Kidney tubule cell (primary cell): ENCODE measurements at regions not wholly inside any gene's neighbourhood (a gene's known extent, or its start where the extent isn't known, plus 50 kb on each side); places are given as distances from the start of the nearest gene placed in this dataset.
"Not testable (repeated sequence)": the region's sequence is repeated elsewhere in the genome, so short reads cannot be mapped to it uniquely, and the experiment has no call there.

Experiments used
- DNase-seq: peaks from one replicate; pipeline ENCODE4 v3.0.0-alpha.2; 2018; ENCODE audit warnings: low spot score

DNA sequence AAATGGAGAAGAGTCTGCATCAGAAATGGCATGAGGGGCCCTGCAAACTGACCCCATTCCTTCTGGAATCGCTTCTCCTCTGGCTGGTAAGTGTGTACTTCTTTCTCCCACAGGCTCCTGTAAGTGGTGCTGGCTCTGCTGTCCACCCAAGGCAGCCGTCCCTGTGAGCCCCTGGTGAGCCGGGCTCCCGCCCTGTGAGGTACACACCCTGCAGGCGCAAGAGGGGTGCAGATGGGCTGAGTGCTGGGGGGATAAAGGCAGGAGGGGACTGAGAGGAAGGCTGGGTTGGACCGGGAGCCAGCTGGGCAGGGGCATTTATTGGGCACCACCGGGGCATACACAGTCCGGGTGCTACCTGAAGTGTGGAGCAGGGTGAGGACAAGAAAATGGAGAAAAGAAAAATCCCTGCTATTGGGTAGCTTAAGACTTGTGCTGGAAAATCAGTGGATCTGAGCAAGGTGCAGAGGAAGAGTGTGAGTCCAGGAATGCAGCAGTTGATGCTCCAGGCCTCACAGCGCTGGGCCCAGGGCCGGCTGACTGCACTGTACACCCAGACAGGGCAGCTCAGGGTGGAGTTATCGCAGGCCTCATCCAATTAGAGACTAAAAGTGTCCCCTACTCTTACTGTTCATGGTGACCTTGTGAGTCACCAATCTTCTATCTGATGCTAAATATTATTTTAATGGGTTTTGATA, 455.1 kb upstream of the B3GAT1 start:
- no peak for DNase-seq

DNA sequence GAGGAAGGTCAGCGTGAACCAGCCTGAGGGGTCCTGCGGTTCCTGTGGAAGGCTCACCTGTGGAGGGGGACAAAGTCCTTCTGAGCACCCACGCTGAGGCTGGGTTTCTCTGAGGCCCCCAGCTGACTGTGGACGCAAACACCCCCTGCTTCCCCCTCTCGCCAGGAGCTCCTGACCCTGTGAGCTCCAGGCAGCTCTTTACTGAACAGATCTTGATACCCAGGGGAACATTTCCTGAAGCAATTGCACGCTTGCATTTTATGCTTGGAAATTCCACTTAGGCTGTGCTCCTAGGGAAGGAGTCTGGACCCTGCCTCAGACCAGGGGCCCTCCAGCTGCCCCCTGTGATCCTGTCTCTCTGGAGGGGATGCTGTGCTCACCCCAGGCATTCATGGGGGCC, 454.2 kb upstream of the B3GAT1 start:
- DNase-seq = no peak

DNA sequence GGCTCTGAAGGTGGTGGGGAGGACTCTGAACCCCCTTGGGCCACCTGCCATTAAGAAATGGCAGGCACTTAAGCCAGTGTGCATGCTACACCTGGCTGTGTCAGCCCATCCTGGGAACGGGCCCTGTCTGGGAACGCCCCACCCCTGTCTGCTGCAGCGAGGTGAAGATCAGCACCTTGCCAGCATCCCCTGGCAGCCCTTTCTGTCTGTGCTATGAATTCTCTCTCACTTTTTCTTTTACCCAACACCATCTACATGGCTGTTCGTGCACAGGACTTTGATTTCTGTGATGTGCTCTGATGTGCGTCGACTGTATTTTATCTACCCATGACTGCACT, 452.9 kb upstream of the B3GAT1 start:
- DNase-seq = no peak

DNA sequence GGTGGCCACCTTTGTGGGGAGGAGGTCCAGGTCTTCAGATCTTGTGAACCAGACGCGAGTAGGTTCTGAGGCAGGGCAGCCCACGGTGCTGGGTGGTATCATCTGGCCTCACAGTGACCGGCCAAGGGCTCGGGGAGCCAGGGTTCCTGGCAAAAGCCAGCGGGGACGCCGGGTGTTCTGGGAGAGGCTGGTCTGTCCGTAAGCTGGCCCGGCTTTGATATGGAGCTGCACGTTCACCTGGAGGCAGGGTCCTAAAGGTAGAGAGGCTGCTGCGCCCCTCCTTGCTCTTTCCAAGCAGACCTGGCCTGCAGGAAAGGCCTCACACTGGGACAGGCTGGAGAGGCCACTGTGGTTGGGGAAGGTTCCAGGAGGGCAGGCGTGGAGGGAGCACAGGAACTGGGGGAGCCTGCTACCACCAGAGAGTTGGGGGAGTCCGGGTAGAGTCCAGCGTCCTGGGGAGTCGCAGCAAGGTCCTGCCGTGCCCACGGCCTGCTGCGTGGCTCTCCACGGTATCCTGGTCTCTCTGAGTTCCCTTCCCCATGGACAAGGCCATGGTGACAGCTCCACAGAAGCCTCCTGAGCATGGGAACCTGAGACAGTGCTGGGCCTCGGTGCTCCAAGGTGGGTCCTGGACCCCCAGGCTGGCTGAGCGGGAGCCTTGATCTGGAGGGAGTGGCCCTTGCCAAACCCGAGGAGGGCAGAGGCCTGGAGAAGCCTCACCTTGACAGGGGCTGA, 452.4 kb upstream of the B3GAT1 start:
- no peak for DNase-seq

DNA sequence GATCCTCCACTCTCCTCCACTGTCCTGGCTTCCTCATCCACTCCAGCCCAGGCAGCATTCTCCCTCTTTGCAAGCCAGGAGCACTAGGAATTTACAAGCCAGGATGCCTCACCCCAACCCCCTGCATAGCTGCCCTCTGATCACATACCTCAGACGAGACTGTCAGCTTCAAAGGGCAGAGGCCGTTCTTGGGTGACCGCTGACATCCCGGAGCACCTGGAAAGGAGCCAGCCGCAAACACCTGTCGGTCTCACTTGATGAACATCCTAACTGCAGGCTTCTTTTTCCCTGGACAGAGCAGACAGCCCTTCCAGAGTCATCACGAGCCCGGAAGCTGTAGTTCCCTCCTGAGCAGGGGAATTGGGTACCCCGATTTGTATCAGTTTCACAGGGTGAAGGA, 451.3 kb upstream of the B3GAT1 start:
- peak; percentile 36 for DNase-seq

DNA sequence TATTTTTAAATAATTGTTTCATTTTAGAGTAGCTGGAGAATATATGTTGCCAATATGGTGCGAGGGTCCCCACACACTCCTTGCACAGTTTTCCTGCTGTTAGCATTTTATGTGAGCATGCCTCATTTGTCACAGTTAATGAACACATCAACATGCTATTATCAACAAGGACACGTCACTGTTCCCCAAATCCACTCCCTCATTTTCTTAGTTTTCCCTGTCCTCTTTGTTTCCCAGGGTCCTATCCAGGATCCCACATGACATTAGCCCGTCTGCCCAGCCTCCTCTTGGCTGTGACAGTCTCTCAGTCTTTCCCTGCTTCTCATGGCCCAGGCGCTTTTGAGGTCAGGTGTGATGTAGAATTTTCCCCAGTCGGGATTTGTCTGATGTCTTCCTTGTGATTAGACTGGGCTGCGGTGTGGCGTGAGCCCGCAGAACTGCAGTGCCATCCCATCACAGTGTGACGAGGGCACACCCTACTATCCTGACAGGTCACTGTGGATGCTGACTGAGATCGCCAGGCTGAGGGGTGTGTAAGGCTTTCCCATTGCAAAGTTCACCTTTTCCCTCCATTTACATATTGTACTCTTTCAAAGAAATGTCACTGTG, 450.6 kb upstream of the B3GAT1 start:
- DNase-seq = no peak

DNA sequence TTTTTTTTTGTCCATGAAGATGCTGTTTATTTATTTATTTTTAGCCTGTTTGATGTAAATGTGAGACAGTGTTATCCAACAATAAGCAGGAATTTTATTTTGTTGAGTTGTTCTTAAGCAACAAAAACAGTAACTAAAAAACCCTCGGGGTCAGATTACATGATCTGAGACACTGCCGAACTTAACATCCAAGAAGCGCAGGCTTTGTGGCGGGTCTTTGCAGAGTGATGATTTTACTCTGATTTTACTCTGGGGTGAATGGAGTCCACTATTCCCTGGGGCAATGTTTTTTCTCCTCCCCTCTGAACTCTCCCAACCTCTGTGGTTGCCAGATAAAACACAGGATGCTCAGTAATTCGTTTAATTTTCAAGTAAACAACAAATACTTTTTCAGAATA, 450.1 kb upstream of the B3GAT1 start:
- no peak for DNase-seq

DNA sequence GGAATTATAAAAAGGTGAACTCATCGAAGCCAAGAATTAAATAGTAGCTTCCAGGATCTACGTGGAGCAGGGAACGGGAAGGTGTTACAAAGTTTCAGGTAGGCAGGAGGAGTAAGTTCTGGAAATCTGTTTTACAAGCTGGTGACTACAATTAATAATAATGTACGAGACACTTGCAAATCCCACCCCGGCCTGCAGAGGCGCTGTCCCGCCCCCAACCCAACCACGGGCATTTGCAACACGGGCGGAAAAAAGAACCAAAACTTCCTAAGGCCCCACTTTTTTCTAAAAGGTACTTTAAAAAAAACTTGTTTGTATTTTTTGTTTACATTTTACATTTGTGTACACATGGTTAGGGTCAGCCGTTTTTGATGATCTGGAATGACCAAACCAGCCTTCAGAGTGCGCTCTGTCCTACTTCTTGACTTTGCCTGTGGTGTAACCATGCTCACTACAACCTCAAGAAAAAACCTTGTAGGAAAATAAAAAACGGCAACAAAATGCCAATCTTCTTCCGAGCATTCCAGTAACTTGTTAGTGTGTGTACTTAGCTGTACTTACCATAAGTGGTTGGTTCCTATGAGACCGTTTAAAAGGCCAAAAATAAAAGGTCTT, 449.6 kb upstream of the B3GAT1 start:
- DNase-seq = no peak

DNA sequence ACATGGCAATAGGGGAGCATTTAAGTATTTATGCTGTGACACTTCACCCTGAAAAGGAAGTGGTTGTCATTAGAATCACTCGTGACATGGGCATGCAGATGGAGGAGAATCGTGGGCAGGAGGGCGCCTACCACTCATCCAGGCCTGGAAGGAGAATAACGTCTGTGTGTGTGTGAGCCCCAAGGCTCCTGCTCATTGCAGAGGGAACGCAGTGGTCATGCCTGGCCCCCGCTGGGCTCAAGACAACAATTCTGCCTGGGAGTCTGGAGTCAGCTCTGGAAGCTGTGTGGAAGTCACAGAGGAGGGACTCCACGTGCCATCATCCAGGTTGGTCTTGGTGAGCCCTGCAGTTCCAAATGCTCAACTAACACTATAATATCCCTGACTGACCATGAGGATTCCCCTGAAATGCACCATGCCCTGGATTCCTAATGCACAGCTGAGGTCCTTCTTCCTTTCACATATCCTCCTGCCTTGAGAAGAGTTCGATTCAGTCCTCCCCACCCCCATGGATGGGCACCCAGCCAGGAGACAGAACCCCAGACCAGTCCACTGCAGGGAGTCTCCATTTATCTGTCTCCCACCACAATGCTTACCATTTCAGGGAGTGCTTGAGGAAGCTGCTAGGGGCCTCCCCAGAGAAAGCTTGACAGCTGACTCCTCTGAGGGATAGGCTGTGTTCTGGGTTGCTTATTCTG, 446.9 kb upstream of the B3GAT1 start:
- DNase-seq = no peak

DNA sequence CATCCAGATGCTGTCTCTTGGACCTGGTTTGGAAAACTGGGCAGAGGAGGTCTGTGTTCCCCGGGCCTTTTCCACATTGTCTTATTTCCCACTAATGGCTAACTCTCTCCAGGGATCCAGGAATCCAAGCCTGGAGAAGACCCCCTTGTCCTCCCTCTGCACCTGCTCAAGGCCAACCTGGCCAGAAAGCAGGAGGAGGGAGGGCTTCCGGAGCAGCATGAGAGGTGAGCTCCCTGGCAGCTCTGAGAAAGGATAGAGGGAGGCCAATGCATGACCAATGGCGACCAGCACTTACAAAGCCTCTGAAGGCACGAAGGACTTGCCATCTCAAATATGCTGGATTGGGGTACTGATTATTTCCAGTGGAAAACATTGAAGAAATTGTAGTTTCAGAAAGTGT, 445.0 kb upstream of the B3GAT1 start:
- DNase-seq = no peak

DNA sequence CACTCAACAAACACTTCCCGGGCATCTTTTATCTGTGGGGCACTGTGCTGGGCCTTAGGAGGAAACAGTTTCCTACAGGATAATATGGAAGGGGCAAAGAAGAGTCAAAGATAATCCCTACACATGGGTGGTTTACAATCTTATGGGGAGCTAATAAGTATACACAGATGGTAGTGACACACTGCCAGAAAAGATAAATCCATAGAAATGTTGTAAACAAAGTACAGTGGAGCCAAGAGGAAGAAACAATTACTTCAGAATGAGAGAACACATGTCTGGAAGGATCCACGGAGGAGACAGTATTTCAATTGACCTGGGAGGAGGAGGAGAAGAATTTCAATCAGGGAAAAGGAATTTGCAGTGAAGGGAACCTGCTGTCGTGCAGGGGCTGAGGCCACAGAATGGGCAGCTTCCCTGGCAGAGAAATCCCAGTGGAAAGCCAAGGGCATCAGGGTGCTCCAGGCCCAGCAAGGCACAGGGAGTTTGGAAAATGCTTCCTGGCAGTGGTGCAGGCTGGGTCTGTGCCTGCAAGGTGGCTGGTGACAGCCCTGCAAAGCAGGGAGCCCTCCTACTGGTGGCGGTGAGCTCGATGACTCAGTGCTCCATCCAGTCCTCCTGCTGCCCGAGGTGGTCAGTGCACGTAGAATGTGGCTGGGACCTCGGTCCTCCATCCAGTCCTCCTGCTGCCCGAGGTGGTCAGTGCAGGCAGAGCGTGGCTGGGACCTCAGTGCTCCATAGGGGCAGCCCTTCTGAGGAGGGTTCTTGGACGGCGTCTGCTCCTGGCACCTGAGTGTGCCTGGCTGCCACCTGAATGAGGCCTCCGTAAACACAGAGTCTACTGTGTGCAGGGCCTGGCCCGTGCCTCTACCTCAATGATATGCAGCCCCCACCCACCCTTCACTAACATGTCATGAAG, 444.3 kb upstream of the B3GAT1 start:
- no peak for DNase-seq

DNA sequence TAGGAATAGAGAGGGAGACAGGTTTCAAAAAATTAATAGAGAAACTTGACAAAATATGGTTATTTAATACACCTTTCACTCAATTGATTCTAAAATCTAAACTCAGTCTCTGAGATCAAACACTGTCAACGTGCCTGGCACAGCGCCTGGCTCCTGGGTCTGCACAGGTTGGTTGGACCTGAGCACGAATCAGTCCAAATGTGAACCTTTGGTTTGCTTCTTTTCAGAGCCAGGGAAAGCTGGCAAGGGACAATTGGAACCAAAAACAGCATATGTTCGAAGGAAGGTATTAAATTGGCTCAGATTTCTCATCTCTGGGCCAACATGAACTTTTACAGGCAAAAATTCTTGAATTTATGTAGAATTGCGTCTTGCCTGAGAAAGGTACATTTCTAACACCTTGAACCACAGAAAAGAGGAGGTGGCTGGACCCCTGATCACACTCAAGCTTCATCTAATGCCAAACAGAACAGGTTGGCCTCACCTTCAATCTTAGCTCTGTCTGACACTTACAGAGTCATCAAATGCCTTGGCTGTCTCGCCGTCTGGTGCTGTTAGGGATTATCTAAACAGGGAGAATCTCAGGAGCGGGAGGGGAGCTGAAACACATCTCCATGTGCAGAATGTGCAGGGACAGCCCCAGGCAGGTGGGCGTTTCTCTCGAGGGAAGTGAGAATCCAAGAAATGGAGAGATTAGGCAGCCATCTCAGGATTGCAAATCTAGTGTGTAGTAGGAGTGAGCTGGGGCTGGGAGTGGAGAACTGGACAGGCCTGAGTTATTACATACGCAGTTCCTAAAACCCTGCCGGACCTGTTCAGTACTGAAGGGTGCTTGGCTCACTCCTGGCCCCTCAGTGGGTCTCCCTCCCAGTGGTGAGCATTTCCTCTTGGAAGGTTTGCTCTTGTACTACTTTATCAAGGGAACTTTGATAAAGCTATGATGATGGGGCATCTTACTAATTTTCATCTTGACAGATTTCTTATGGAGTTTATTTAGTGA, 442.2 kb upstream of the B3GAT1 start:
- no peak for DNase-seq

DNA sequence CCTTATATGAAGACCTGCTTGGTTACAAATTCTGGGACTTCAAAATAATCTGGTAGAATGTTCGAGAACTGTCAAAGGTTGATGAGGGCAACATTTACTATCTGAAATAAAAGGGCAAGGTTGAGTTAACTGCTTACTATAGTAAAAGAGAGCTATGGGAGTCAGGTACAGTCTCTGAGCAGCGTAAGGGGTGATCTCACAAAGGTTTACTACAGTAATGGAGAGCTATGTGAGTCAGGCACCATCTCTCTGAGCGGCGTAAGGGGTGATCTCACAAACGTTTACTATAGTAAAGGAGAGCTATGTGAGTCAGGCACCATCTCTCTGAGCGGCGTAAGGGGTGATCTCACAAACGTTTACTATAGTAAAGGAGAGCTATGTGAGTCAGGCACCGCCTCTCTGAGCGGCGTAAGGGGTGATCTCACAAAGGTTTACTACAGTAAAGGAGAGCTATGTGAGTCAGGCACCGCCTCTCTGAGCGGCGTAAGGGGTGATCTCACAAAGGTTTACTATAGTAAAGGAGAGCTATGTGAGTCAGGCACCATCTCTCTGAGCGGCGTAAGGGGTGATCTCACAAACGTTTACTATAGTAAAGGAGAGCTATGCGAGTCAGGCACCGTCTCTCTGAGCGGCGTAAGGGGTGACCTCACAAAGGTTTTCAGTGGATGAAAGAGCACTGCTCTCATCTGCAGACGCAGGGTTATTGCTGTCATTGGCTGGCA, 439.6 kb upstream of the B3GAT1 start:
- DNase-seq = not testable (repeated sequence)

DNA sequence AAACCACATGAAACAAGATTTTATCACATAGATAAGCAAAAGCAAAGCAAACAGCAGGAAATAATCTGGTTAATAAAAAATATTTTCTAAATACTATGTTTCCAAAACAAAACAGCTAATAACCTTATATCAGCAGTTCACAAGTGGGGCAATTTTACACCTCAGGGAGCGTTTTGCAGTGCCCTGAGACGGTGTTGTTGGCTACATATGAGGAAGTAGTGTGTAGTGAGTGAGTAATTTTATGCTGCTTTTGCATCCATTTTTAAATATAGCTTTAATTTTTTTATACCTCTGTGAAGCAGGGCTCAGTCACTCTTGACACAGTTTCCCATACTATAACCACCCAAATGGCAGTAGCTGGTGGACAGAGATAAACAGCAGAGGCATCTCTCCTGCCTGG, 438.5 kb upstream of the B3GAT1 start:
- DNase-seq = no peak

DNA sequence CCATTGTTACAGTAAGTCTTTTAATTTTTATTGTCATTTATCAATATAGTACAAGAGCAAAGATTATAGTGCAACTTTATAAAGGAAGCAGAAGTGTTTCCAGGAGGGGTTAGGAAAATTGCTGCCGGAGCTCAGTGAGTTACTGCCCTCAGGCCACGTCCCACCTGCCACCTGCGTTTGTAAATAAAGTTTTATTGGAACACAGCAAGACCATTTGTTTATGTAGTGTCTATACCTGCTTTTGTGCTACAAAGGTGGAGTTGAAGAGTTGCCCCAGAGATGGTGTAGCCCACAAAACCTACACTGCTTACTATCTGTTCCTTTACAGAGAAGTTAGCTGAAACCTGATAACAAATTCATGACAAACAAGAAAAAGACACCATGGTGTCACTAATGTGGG, 437.8 kb upstream of the B3GAT1 start:
- DNase-seq = no peak

DNA sequence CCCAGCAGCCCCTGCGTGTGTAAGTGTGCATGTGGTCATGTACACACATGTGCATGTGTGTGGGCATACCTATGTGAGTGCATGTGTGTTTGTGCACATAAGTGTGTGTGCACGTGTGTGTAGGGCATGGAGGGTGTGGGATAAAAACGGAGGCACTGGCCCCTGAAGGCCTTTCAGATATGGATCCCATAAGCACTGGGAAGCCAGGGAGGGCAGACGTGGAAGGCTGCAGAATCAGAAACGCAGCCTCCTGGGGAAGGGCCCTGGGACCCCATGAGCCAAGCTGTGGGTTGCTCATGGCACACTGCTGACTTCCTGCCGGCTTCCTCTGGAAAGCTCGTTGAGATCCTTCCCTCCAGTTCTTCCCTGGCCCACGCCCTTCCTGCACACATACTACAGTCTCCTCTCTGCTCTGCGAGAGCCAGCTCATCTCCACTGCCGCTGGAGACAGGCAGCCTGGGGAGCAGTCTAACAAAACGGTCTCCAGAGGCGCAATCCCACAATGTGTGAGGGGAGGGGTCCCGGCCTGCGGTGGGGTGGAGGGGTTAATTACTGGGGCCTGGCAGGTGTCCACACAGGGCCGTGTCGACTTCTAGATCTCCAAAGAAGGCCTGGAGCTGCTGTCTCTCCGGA, 435.2 kb upstream of the B3GAT1 start:
- no peak for DNase-seq

DNA sequence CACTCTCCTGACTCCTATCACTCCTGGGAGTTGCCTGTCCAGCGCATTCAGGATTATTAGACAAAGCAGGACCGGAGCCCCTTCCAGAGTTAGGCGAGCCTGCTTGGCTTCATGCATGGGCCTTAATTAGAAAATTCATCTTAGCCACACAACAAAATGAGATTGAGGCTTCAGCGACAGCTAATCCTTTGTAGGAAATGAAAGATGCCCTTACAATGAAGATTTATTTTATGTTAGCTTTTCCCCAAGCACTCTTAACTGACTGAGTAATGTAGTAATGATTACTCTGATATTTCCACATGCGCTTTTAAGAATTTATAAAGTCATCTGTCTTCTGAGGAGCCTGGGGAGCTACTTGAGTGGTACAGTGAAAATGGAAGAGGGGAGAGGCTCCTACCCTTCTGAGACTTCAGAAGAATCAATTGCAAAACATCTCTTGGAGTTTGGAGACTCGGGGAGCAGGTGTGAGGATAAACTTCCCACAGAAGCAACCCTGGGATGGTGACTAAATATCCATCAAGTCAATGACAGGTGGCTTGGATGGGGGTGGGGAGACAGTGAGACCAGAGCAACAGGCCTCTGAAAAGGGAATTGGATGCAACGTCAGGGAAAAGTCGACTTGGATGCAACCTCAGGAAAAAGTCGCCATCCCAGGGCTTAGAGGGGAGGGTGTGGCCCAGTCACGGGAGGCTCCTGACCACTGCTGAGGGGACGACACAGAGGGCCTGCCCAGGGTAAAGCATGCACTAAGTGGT, 434.5 kb upstream of the B3GAT1 start:
- DNase-seq = no peak
